Panc1 (cell line): ENCODE measurements at regions not wholly inside any gene's neighbourhood (a gene's known extent, or its start where the extent isn't known, plus 50 kb on each side); places are given as distances from the start of the nearest gene placed in this dataset.

Experiments used
- ATAC-seq: fragments of 200-7000 bp; cut with Tn5 transposase; 2 replicates; pipeline ENCODE4 v1.9.1; 2020; ENCODE audit warnings: mild to moderate bottlenecking, moderate library complexity
- BruUV-seq: library from RNA; stranded (reverse); fragments of 400-500 nt; replicated peaks from 2 replicates; lab custom pipeline; 2021; lab: Mats Ljungman, UMichigan
- CTCF ChIA-PET: fragments of 300-600 bp; sonication (Branson Sonifier 250); formaldehyde crosslinking; loops from one replicate; lab custom pipeline; 2022; ENCODE audit warnings: antibody characterized with exemption; lab: Charles Lee
- POLR2A ChIA-PET: fragments of 300-600 bp; sonication (Branson Sonifier 250); formaldehyde crosslinking; loops from one replicate; lab custom pipeline; 2022; ENCODE audit warnings: antibody characterized with exemption; lab: Charles Lee
- DNase-seq: peaks from one replicate; pipeline ENCODE4 v3.0.0-alpha.2; 2010; ENCODE audit warnings: low read depth, low spot score
- H3K27ac ChIP-seq: 2 replicates; pipeline ENCODE4 v1.5.1; 2011; ENCODE audit warnings: mild to moderate bottlenecking, low read length, inconsistent platforms
- H3K27me3 ChIP-seq: fragments of 200-500 bp; sonication (Bioruptor generic); 2 replicates; pipeline ENCODE4 v1.6.0; 2014; ENCODE audit warnings: low read length, inconsistent platforms; ENCODE audit not compliant: control insufficient read depth, insufficient read depth
- H3K36me3 ChIP-seq: fragments of 200-500 bp; sonication (Bioruptor generic); 2 replicates; pipeline ENCODE4 v1.5.1; 2014; ENCODE audit warnings: inconsistent platforms, mild to moderate bottlenecking, low read length, moderate library complexity; ENCODE audit not compliant: control insufficient read depth, insufficient read depth
- H3K4me1 ChIP-seq: 2 replicates; pipeline ENCODE4 v1.5.1; 2011; ENCODE audit warnings: inconsistent platforms, mild to moderate bottlenecking, low read length, moderate library complexity; ENCODE audit not compliant: control insufficient read depth, insufficient read depth
- H3K4me3 ChIP-seq, 2 experiments: 2 replicates each; pipeline ENCODE4 v1.5.1; 2011 to 2012; ENCODE audit warnings: low read depth in 2 of 2, low read length in 2 of 2, mild to moderate bottlenecking in 2 of 2, inconsistent platforms in 1 of 2, moderate library complexity in 1 of 2
- H3K9me3 ChIP-seq: fragments of 200-500 bp; sonication (Bioruptor generic); 2 replicates; pipeline ENCODE4 v1.5.1; 2014; ENCODE audit warnings: low read depth, mild to moderate bottlenecking, inconsistent platforms, low read length, moderate library complexity; ENCODE audit not compliant: control insufficient read depth, insufficient read depth
- POLR2AphosphoS5 ChIP-seq: IDR thresholded peaks from 2 replicates; pipeline ENCODE4 v1.6.1; 2012; ENCODE audit warnings: mild to moderate bottlenecking, low read depth, low read length, moderate library complexity
- REST ChIP-seq, 2 experiments: IDR thresholded peaks; 2 replicates each; pipeline ENCODE4 v1.6.1; 2011 to 2012; ENCODE audit warnings: low read depth in 2 of 2, control low read depth in 1 of 2, low read length in 1 of 2, mild to moderate bottlenecking in 1 of 2, moderate library complexity in 1 of 2; ENCODE audit not compliant: insufficient read depth in 1 of 2
- SIN3A ChIP-seq: IDR thresholded peaks from 2 replicates; pipeline ENCODE4 v1.6.1; 2012; ENCODE audit warnings: low read depth, mild to moderate bottlenecking, low read length, moderate library complexity, borderline replicate concordance; ENCODE audit not compliant: insufficient read depth
- TCF7L2 ChIP-seq: IDR thresholded peaks from 2 replicates; pipeline ENCODE4 v1.6.1; 2011; ENCODE audit warnings: mild to moderate bottlenecking, low read depth, low read length, inconsistent platforms
- in situ Hi-C: cut with HindIII; loops from 2 replicates; pipeline ENCODE4 v1.10.0; 2016; ENCODE audit warnings: low sequenced_read_pairs, low pct_unique_long_range_greater_than_20kb
- intact Hi-C: fragments of 100-400 bp; cut with micrococcal nuclease; formaldehyde crosslinking; loops from one replicate; pipeline ENCODE4 v1.10.0; 2022; ENCODE audit not compliant: unreplicated experiment
- TF ChIP-seq, protein P1 (sequence below): fragments of 450-650 bp; IDR thresholded peaks from 2 replicates; pipeline ENCODE4 v1.5.1; 2017; ENCODE audit warnings: mild to moderate bottlenecking

DNA sequence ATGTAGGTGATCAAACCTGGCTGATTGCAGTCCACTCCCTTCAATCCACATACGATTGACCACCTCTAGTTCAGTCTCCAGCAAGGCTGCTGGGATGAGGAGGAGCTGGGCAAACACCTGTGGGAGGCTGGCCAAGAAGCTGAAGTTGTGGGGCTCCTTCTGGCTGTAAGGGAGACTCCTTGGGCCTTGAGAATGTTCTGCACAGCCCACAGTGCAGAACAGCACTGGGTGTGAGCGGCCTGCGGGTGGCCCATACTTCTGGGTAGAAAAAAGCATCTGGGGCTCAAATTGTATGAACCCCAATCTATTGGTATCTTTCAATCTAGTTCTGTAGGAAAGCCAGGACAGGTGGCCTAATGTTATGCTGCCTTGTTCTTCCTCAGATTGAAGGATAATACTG is 1608.8 kb upstream of the PCDH10 start:
- TF ChIP-seq, protein P1, sequence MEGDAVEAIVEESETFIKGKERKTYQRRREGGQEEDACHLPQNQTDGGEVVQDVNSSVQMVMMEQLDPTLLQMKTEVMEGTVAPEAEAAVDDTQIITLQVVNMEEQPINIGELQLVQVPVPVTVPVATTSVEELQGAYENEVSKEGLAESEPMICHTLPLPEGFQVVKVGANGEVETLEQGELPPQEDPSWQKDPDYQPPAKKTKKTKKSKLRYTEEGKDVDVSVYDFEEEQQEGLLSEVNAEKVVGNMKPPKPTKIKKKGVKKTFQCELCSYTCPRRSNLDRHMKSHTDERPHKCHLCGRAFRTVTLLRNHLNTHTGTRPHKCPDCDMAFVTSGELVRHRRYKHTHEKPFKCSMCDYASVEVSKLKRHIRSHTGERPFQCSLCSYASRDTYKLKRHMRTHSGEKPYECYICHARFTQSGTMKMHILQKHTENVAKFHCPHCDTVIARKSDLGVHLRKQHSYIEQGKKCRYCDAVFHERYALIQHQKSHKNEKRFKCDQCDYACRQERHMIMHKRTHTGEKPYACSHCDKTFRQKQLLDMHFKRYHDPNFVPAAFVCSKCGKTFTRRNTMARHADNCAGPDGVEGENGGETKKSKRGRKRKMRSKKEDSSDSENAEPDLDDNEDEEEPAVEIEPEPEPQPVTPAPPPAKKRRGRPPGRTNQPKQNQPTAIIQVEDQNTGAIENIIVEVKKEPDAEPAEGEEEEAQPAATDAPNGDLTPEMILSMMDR, result no peak
- TF ChIP-seq TCF7L2, result no peak
- TF ChIP-seq SIN3A, result no peak
- in situ Hi-C loops (no loop called here), intact Hi-C loops (no loop called here)
- no peak overlapping the region for H3K27ac ChIP-seq
- H3K36me3 ChIP-seq, result no peaks in the 10 kb centered on the region
- no peaks in the 10 kb centered on the region for H3K9me3 ChIP-seq
- H3K27me3 ChIP-seq, result no peaks in the 10 kb centered on the region
- CTCF ChIA-PET, result no interaction called here
- H3K4me3 ChIP-seq, result no peak overlapping the region
- no peaks in the 10 kb centered on the region for H3K4me1 ChIP-seq
- ATAC-seq (no peak), DNase-seq (no peak)
- POLR2A ChIA-PET, result no interaction called here
- BruUV-seq, result no TSS peak

DNA sequence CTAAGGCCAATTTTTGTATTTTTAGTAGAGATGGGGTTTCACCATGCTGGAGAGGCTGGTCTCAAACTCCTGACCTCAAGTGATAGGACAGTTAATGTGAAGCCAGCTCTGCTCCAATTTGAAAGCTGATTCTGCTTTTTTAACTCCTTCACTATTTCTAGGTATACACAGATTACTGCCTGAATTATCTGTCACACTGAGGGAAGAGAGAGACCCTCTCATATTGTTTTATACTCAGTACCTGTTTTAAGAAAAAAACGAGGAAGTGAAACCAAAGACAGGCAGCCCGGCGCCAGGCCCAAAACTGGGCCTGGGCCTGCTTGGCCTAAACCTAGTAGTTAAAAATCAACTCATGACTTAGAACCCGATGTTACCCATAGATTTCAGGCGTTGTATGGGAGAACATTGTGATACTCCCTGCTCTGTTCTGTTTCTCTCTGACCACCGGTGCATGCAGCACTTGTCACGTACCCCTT is 1601.5 kb upstream of the PCDH10 start:
- no peaks in the 10 kb centered on the region for H3K36me3 ChIP-seq
- H3K9me3 ChIP-seq, result no peaks in the 10 kb centered on the region
- no TSS peak for BruUV-seq
- intact Hi-C loops, result no loop called here
- ChIA-PET CTCF (no interaction called here), POLR2A (no interaction called here)
- H3K4me3 ChIP-seq, result no peak overlapping the region
- DNase-seq (no peak), ATAC-seq (no peak)
- in situ Hi-C loops, result no loop called here
- no peaks in the 10 kb centered on the region for H3K27me3 ChIP-seq
- H3K4me1 ChIP-seq, result no peaks in the 10 kb centered on the region
- TF ChIP-seq TCF7L2 (no peak), POLR2AphosphoS5 (no peak), REST (IDR thresholded peaks at IDR 0.05; ENCODE audit: insufficient read depth in 1 of 2, low read depth in 2 of 2, low read length in 1 of 2) (no peak), SIN3A (no peak)
- TF ChIP-seq, protein P1, result no peak
- no peak overlapping the region for H3K27ac ChIP-seq
